Peyer's patch (tissue), 4 donors: ENCODE measurements at regions not wholly inside any gene's neighbourhood (a gene's known extent, or its start where the extent isn't known, plus 50 kb on each side); places are given as distances from the start of the nearest gene placed in this dataset.

Experiments used
- CTCF ChIP-seq, 6 experiments: fragments of 450-650 bp in 4 of 6; fragments of 200-600 bp in 2 of 6; sonication (generic) in 1 of 6; IDR thresholded peaks; one replicate each; pipeline ENCODE4 v1.5.1; 2017 to 2019; ENCODE audit warnings: antibody characterized with exemption in 6 of 6, mild to moderate bottlenecking in 3 of 6, moderate library complexity in 1 of 6
- POLR2A ChIP-seq, 2 donors: fragments of 450-650 bp; IDR thresholded peaks; one replicate each; pipeline ENCODE4 v1.5.1; 2017; ENCODE audit warnings: antibody characterized with exemption in 2 of 2, mild to moderate bottlenecking in 2 of 2, moderate library complexity in 2 of 2

GRCh38 chr13:97074618-97075017 lies 80.3 kb upstream of the OXGR1 start:
- no peak for TF ChIP-seq CTCF (IDR thresholded peaks at IDR 0.05)
- no peak for TF ChIP-seq POLR2A (IDR thresholded peaks at IDR 0.05)
